CD8-positive, alpha-beta memory T cell (primary cell): ENCODE measurements at regions not wholly inside any gene's neighbourhood (a gene's known extent, or its start where the extent isn't known, plus 50 kb on each side); places are given as distances from the start of the nearest gene placed in this dataset.

ENCODE experiments used
- CTCF ChIA-PET: fragments of 350-600 bp; sonication (Branson Sonifier 250); formaldehyde crosslinking; loops from one replicate; lab custom pipeline; 2021; ENCODE audit warnings: antibody characterized with exemption; lab: Charles Lee
- POLR2A ChIA-PET: fragments of 350-600 bp; sonication (Branson Sonifier 250); formaldehyde crosslinking; loops from one replicate; lab custom pipeline; 2021; ENCODE audit warnings: antibody characterized with exemption; lab: Charles Lee
- DNase-seq, 5 donors: peaks; one replicate each; pipeline versions ENCODE4 v3.0.0 to v3.0.0-alpha.2; 2020 to 2022; ENCODE audit warnings: mixed read lengths in 1 of 5
- H3K27ac ChIP-seq: one replicate; pipeline ENCODE4 v1.7.0; 2013; ENCODE audit warnings: low read depth, mild to moderate bottlenecking, low read length, moderate library complexity
- H3K27me3 ChIP-seq: 2 replicates; pipeline ENCODE4 v1.7.0; 2013; ENCODE audit warnings: low read length, mild to moderate bottlenecking; ENCODE audit not compliant: insufficient read depth, poor library complexity, severe bottlenecking
- H3K36me3 ChIP-seq: 2 replicates; pipeline ENCODE4 v1.7.0; 2013; ENCODE audit warnings: mild to moderate bottlenecking, low read length, moderate library complexity; ENCODE audit not compliant: insufficient read depth
- H3K4me1 ChIP-seq: 2 replicates; pipeline ENCODE4 v1.7.0; 2013; ENCODE audit warnings: mild to moderate bottlenecking, low read length, moderate library complexity; ENCODE audit not compliant: insufficient read depth
- H3K4me3 ChIP-seq: 2 replicates; pipeline ENCODE4 v1.7.0; 2013; ENCODE audit warnings: mild to moderate bottlenecking, low read length
- H3K9me3 ChIP-seq: 2 replicates; pipeline ENCODE4 v1.7.0; 2013; ENCODE audit warnings: mild to moderate bottlenecking, low read length
- H3K27ac Mint-ChIP-seq, 8 donors: one replicate each; pipeline ENCODE4 v1.8.0; 2020 to 2021; ENCODE audit warnings: mixed read lengths in 8 of 8, mild to moderate bottlenecking in 6 of 8, inconsistent platforms in 3 of 8, moderate library complexity in 3 of 8
- H3K27me3 Mint-ChIP-seq, 2 donors: one replicate each; pipeline ENCODE4 v1.8.0; 2020 to 2021; ENCODE audit warnings: mixed read lengths in 2 of 2, mild to moderate bottlenecking in 1 of 2, moderate library complexity in 1 of 2
- H3K36me3 Mint-ChIP-seq, 3 donors: one replicate each; pipeline ENCODE4 v1.8.0; 2020 to 2021; ENCODE audit warnings: mixed read lengths in 3 of 3, inconsistent platforms in 1 of 3, mild to moderate bottlenecking in 1 of 3
- H3K4me1 Mint-ChIP-seq, 3 donors: one replicate each; pipeline ENCODE4 v1.8.0; 2020 to 2021; ENCODE audit warnings: mixed read lengths in 3 of 3, inconsistent platforms in 1 of 3, mild to moderate bottlenecking in 1 of 3
- H3K4me3 Mint-ChIP-seq, 7 donors: one replicate each; pipeline ENCODE4 v1.8.0; 2020 to 2021; ENCODE audit warnings: mixed read lengths in 7 of 7, mild to moderate bottlenecking in 6 of 7, moderate library complexity in 4 of 7, inconsistent platforms in 2 of 7
- H3K9me3 Mint-ChIP-seq, 5 donors: one replicate each; pipeline ENCODE4 v1.8.0; 2020 to 2022; ENCODE audit warnings: mixed read lengths in 5 of 5, mild to moderate bottlenecking in 3 of 5, moderate library complexity in 2 of 5, inconsistent platforms in 1 of 5

DNA sequence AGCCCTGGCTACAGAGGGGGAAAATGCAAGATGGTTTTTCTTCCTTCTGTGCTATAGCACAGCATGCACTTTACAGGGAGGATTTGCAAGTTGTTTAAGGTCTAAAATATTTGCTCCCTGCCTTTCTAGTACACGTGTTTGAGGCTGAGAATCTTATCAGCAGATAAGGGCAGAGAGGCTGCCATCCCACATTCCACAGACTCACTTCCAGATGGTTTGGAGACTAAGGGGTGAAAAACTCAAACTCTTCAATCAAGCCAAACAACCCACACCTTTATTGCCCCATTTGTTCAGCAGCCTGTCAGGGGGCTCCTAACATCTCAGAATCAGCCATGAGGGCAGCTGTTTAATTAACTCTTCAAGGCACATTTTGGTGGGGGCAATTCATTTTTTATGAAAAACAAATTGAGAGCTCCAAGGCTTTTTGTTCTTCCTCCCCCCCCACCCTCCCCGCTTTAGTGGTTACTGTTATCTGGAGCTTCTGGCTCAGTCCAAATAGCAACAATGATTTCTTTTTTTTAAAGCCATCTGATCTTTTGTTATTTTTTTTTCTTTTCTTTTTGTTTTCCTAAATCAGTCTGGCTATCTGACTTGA is 242.6 kb upstream of the NT5C1B start:
- H3K27me3 Mint-ChIP-seq = no peaks in the 10 kb centered on the region
- H3K4me3 Mint-ChIP-seq = no peak overlapping the region
- peaks cover 2 to 7% (median 3%) of the 10 kb centered on the region in 3 donors for H3K36me3 Mint-ChIP-seq
- H3K27me3 ChIP-seq = no peaks in the 10 kb centered on the region
- DNase-seq = no peak
- H3K4me3 ChIP-seq = no peak overlapping the region
- no peaks in the 10 kb centered on the region for H3K4me1 ChIP-seq
- H3K9me3 ChIP-seq = no peaks in the 10 kb centered on the region
- H3K27ac ChIP-seq = no peak overlapping the region
- CTCF ChIA-PET = no interaction called here
- H3K27ac Mint-ChIP-seq = no peak overlapping the region
- peaks cover 0 to 3% (median 0%) of the 10 kb centered on the region in 5 donors for H3K9me3 Mint-ChIP-seq
- H3K4me1 Mint-ChIP-seq = no peaks in the 10 kb centered on the region
- H3K36me3 ChIP-seq = no peaks in the 10 kb centered on the region
- POLR2A ChIA-PET = no interaction called here

DNA sequence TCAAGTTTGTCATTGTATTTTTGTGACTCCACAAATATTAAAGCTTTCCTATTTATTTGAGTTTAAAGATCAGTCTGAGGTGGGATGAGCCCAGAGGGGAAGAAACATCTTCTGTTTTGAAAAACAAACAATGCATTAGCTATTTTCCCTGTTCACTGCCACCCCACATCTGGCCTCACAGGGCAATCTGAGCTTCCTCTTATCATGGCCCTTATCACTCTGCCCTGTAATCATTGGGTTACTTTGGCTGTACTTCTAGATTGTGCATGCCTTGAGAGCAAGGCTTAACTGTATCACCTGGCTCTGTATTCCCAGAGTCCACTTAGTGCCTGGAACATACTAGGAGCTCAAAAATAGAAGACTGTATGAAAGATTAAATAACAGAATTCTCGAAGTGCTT is 241.6 kb upstream of the NT5C1B start:
- no peaks in the 10 kb centered on the region for H3K27me3 ChIP-seq
- H3K27ac ChIP-seq = no peak overlapping the region
- Mint-ChIP-seq H3K27ac (no peak overlapping the region), H3K36me3 (peaks cover 2 to 11% (median 2%) of the 10 kb centered on the region in 3 donors), H3K4me3 (no peak overlapping the region), H3K27me3 (no peaks in the 10 kb centered on the region), H3K4me1 (no peaks in the 10 kb centered on the region), H3K9me3 (peaks cover 0 to 3% (median 0%) of the 10 kb centered on the region in 5 donors)
- H3K9me3 ChIP-seq = no peaks in the 10 kb centered on the region
- H3K4me1 ChIP-seq = no peaks in the 10 kb centered on the region
- ChIA-PET CTCF (no interaction called here), POLR2A (no interaction called here)
- H3K4me3 ChIP-seq = no peak overlapping the region
- no peak for DNase-seq
- no peaks in the 10 kb centered on the region for H3K36me3 ChIP-seq

DNA sequence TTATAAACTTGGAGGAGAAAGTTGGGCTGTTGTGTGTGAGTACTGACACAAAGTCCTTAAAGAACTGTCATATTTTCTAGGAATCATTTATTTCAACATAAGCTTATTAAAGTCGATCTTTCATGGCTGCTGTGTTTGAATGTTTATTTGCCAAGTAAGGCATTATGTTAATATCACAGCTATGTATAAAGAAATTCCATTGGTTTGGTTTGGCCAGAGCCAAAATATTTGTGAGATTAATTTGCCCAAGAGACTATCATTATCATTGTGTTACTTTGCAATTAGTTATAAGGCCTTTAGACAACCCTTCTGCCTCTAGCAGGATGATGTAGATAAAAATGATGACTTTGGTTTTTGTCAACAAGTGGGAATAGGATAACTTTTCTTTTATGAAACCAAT is 240.6 kb upstream of the NT5C1B start:
- Mint-ChIP-seq H3K36me3 (peaks cover 2 to 19% (median 2%) of the 10 kb centered on the region in 3 donors), H3K9me3 (peaks cover 0 to 3% (median 0%) of the 10 kb centered on the region in 5 donors), H3K27ac (no peak overlapping the region), H3K27me3 (no peaks in the 10 kb centered on the region), H3K4me3 (no peak overlapping the region), H3K4me1 (no peaks in the 10 kb centered on the region)
- no peak for DNase-seq
- H3K4me3 ChIP-seq = no peak overlapping the region
- ChIA-PET POLR2A (no interaction called here), CTCF (no interaction called here)
- H3K27ac ChIP-seq = no peak overlapping the region
- no peaks in the 10 kb centered on the region for H3K9me3 ChIP-seq
- no peaks in the 10 kb centered on the region for H3K36me3 ChIP-seq
- H3K4me1 ChIP-seq = no peaks in the 10 kb centered on the region
- H3K27me3 ChIP-seq = no peaks in the 10 kb centered on the region

DNA sequence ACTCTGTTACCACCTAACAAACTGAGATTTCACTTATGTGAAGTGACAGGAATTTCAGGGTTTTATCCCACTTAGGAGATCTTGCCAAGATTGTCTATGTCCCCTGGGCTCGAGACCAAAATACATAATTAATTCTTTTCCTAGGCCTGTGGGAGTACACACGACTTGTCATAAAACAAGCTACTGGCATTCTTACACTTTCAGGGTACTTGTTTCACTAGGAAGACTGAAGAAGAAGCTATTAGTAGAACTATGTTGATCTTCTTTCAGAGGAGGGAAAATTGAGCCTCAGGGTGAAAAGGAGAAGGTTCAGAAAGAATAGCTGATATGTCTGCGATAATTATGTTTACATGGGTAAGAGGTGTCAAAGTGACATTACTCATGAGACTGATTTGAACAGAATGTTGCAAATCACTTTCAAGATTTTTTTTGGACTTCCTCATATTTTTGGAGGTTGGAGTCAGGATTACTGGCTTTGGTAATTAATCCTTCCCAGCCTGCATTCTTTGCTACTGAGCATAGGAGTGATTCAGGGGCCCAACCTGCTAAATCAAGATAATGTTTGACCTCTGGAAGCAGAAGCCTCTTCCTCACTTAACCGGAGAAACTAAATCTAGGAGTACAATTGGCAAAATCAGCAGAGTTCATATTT is 240.0 kb upstream of the NT5C1B start:
- Histone ChIP-seq H3K36me3 (no peaks in the 10 kb centered on the region), H3K4me1 (no peaks in the 10 kb centered on the region), H3K4me3 (no peak overlapping the region), H3K9me3 (no peaks in the 10 kb centered on the region), H3K27me3 (no peaks in the 10 kb centered on the region), H3K27ac (no peak overlapping the region)
- Mint-ChIP-seq H3K4me1 (no peaks in the 10 kb centered on the region), H3K36me3 (peaks cover 2 to 19% (median 2%) of the 10 kb centered on the region in 3 donors), H3K4me3 (no peak overlapping the region), H3K27ac (no peak overlapping the region), H3K9me3 (peaks cover 0 to 3% (median 0%) of the 10 kb centered on the region in 5 donors), H3K27me3 (no peaks in the 10 kb centered on the region)
- POLR2A ChIA-PET = no interaction called here
- CTCF ChIA-PET = no interaction called here
- no peak for DNase-seq

DNA sequence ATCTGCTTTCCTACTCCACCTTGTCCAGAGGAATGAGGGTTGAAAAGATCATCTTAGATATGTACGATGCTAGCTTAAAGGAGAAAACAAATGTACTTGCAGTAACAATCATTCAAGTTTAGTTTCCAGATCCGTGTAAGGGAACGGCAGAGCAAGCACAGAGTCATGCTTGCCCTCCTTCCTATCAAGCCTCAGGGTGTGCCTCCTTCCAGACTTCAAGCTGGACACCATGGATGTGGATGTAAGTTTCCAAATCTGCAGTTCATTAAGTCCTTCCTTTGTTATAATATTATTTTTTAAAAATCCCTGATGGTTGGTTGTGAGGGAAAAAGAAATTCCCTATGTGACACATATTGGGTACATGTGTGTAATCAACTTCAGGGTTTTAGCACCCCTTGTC is 238.9 kb upstream of the NT5C1B start:
- CTCF ChIA-PET = no interaction called here
- no peaks in the 10 kb centered on the region for H3K27me3 Mint-ChIP-seq
- H3K36me3 ChIP-seq = no peaks in the 10 kb centered on the region
- DNase-seq = no peak
- no peak overlapping the region for H3K4me3 Mint-ChIP-seq
- no peaks in the 10 kb centered on the region for H3K9me3 ChIP-seq
- H3K27me3 ChIP-seq = no peaks in the 10 kb centered on the region
- H3K9me3 Mint-ChIP-seq = peaks cover 0 to 3% (median 0%) of the 10 kb centered on the region in 5 donors
- H3K36me3 Mint-ChIP-seq = peaks cover 2 to 25% (median 2%) of the 10 kb centered on the region in 3 donors
- H3K4me1 Mint-ChIP-seq = no peaks in the 10 kb centered on the region
- H3K27ac Mint-ChIP-seq = no peak overlapping the region
- no peak overlapping the region for H3K27ac ChIP-seq
- H3K4me1 ChIP-seq = no peaks in the 10 kb centered on the region
- POLR2A ChIA-PET = no interaction called here
- no peak overlapping the region for H3K4me3 ChIP-seq

DNA sequence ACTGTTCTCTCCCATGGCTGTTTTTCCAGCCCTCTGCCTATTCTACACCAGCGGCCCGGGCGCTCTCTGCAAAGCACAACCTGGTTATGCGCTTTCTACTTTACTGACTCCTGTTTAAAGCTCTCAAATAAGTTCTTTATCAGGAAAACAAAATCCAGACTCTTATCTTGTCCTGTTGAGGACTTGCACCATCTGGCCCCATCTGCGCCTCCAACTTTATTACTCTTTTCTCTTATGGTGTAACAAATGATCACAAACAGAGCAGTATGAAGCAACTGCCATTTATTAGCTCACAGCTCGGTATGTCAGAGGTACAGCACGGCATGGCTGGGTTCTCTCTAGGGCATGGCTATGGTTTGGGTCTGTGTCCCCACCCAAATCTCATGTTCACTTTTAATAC is 236.5 kb upstream of the NT5C1B start:
- no peaks in the 10 kb centered on the region for H3K4me1 Mint-ChIP-seq
- no peak overlapping the region for H3K27ac ChIP-seq
- CTCF ChIA-PET = no interaction called here
- no peaks in the 10 kb centered on the region for H3K4me1 ChIP-seq
- peak overlapping the region in 1 of 8 donors; percentile 80 for H3K27ac Mint-ChIP-seq
- no peak for DNase-seq
- H3K36me3 Mint-ChIP-seq = peaks cover 0 to 32% (median 2%) of the 10 kb centered on the region in 3 donors
- no peaks in the 10 kb centered on the region for H3K27me3 ChIP-seq
- POLR2A ChIA-PET = no interaction called here
- peaks cover 0 to 6% (median 0%) of the 10 kb centered on the region in 5 donors for H3K9me3 Mint-ChIP-seq
- no peaks in the 10 kb centered on the region for H3K9me3 ChIP-seq
- no peak overlapping the region for H3K4me3 Mint-ChIP-seq
- no peaks in the 10 kb centered on the region for H3K27me3 Mint-ChIP-seq
- no peak overlapping the region for H3K4me3 ChIP-seq
- no peaks in the 10 kb centered on the region for H3K36me3 ChIP-seq

DNA sequence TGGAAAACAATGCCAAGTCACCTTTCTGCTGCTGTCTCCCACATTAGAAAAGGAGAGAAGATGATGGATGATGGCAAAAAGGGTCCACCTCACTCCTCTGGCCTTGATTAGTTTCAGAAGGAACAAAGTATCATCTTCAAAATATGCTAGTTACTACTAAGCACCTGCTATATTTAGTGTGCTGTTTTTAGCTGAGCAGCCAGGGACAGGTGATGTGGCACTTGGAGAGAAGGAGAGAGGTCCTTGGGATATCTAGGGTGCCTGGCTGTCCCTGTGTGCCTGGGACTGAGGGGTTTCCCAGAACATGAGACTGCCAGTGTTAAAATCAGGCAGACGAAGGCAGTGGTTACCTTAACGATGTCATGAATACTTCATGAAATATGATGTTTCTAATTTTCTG is 235.5 kb upstream of the NT5C1B start:
- H3K27ac Mint-ChIP-seq = no peak overlapping the region
- no peaks in the 10 kb centered on the region for H3K4me1 ChIP-seq
- POLR2A ChIA-PET = no interaction called here

DNA sequence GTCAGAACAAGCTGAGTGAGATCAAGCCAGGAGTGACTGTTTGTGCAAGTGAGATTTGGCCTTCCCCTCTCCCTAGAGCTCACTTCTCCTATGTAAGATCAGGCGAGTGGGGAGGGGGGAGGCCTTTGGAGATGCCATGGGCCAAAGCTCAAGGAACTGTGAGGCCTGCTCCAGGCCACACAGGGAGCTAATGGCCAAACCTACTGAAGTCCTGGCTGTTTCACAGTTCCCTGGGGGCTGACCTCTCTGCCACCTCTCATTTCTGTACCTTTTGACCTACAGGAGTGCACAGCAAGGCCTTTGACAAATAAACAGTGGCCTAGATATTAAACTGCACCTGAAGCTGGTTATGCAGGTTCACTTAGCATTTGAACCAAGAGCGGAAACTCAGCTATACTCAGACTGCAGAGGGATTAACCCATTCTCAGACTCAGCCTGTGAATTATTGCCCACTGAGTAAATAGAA is 235.0 kb upstream of the NT5C1B start:
- Histone ChIP-seq H3K4me1 (no peaks in the 10 kb centered on the region), H3K36me3 (no peaks in the 10 kb centered on the region), H3K27ac (no peak overlapping the region), H3K9me3 (no peaks in the 10 kb centered on the region), H3K4me3 (no peak overlapping the region), H3K27me3 (no peaks in the 10 kb centered on the region)
- H3K4me1 Mint-ChIP-seq = no peaks in the 10 kb centered on the region
- no peak for DNase-seq
- CTCF ChIA-PET = no interaction called here
- H3K9me3 Mint-ChIP-seq = peaks cover 0 to 6% (median 0%) of the 10 kb centered on the region in 5 donors
- H3K27ac Mint-ChIP-seq = no peak overlapping the region
- no peaks in the 10 kb centered on the region for H3K27me3 Mint-ChIP-seq
- H3K4me3 Mint-ChIP-seq = no peak overlapping the region
- H3K36me3 Mint-ChIP-seq = peaks cover 0 to 32% (median 2%) of the 10 kb centered on the region in 3 donors
- POLR2A ChIA-PET = no interaction called here

More for the DNA sequence above, 235.5 kb upstream of the NT5C1B start:
- no peaks in the 10 kb centered on the region for H3K9me3 ChIP-seq
- H3K27me3 ChIP-seq = no peaks in the 10 kb centered on the region
- H3K4me3 ChIP-seq = no peak overlapping the region
- Mint-ChIP-seq H3K27me3 (no peaks in the 10 kb centered on the region), H3K4me1 (no peaks in the 10 kb centered on the region), H3K9me3 (peaks cover 0 to 6% (median 0%) of the 10 kb centered on the region in 5 donors), H3K4me3 (no peak overlapping the region), H3K36me3 (peaks cover 0 to 32% (median 2%) of the 10 kb centered on the region in 3 donors)
- no peak for DNase-seq
- H3K27ac ChIP-seq = no peak overlapping the region
- CTCF ChIA-PET = no interaction called here
- H3K36me3 ChIP-seq = no peaks in the 10 kb centered on the region
